ENCODE measurements at regions not wholly inside any gene's neighbourhood (a gene's known extent, or its start where the extent isn't known, plus 50 kb on each side); places are given as distances from the start of the nearest gene placed in this dataset.

GRCh38 chr20:58162986-58163385, 65.5 kb downstream of the ANKRD60 start:
- DNase-seq: no peak

- DNase-seq: no peak
Observed at GRCh38 chr20:58161192-58161591, 67.3 kb downstream of the ANKRD60 start.

- DNase-seq: no peak
Observed at GRCh38 chr20:58160451-58161061, 67.9 kb downstream of the ANKRD60 start.

GRCh38 chr20:58155148-58155925, 73.1 kb downstream of the ANKRD60 start:
- no peak for DNase-seq

GRCh38 chr20:58154113-58154512, 74.3 kb downstream of the ANKRD60 start:
- DNase-seq: no peak

GRCh38 chr20:58153121-58153520, 75.3 kb downstream of the ANKRD60 start:
- no peak for DNase-seq

GRCh38 chr20:58150772-58151171, 77.7 kb downstream of the ANKRD60 start:
- peak; percentile 77 for DNase-seq

- no peak for DNase-seq
Observed at GRCh38 chr20:58149437-58150091, 78.9 kb downstream of the ANKRD60 start.

- DNase-seq: no peak
Observed at GRCh38 chr20:58148891-58149290, 79.6 kb downstream of the ANKRD60 start.

- no peak for DNase-seq
Observed at GRCh38 chr20:58147628-58148370, 80.7 kb downstream of the ANKRD60 start.

GRCh38 chr20:58146746-58147140, 81.7 kb downstream of the ANKRD60 start:
- no peak for DNase-seq

- DNase-seq: no peak
Observed at GRCh38 chr20:58146081-58146745, 82.2 kb downstream of the ANKRD60 start.

GRCh38 chr20:58145506-58146080, 82.9 kb downstream of the ANKRD60 start:
- no peak for DNase-seq

- no peak for DNase-seq
Observed at GRCh38 chr20:58144096-58144495, 84.4 kb downstream of the ANKRD60 start.

- no peak for DNase-seq
Observed at GRCh38 chr20:58143531-58143930, 84.9 kb downstream of the ANKRD60 start.

GRCh38 chr20:58142843-58143185, 85.6 kb downstream of the ANKRD60 start:
- no peak for DNase-seq

- DNase-seq: no peak
Observed at GRCh38 chr20:58141971-58142842, 86.2 kb downstream of the ANKRD60 start.

GRCh38 chr20:58141496-58141895, 87.0 kb downstream of the ANKRD60 start:
- DNase-seq: no peak

GRCh38 chr20:58140787-58141425, 87.5 kb downstream of the ANKRD60 start:
- DNase-seq: no peak

- no peak for DNase-seq
Observed at GRCh38 chr20:58139849-58140786, 88.3 kb downstream of the ANKRD60 start.
